ENCODE measurements at regions not wholly inside any gene's neighbourhood (a gene's known extent, or its start where the extent isn't known, plus 50 kb on each side); places are given as distances from the start of the nearest gene placed in this dataset.

GRCh38 chr10:45564303-45564959, 108.1 kb downstream of the ZFAND4 start:
- H3K27me3 Mint-ChIP-seq (ENCODE audit: insufficient read depth, unreplicated experiment): no peaks in the 10 kb centered on the region
- no peaks in the 10 kb centered on the region for H3K36me3 Mint-ChIP-seq (ENCODE audit: insufficient read depth, unreplicated experiment)
- ChIA-PET CTCF (no interaction called here), POLR2A (interaction anchor here (0.7 kb wide), 1 partner anchor 126 kb away, joined by 3 read pairs; no protein-coding TSS in a partner anchor)
- BruUV-seq (replicated peaks): no TSS peak
- no peak overlapping the region for H3K27ac Mint-ChIP-seq (ENCODE audit: low read depth, unreplicated experiment)
- TF ChIP-seq CTCF (IDR thresholded peaks at IDR 0.05; ENCODE audit: unreplicated experiment): no peak
- no peaks in the 10 kb centered on the region for H3K4me1 Mint-ChIP-seq (ENCODE audit: insufficient read depth, unreplicated experiment)
- intact Hi-C loops (cut with micrococcal nuclease): no loop called here
- DNase-seq (ENCODE audit: unreplicated experiment): no peak
- H3K9me3 Mint-ChIP-seq (ENCODE audit: unreplicated experiment): no peaks in the 10 kb centered on the region
- no peak overlapping the region for H3K4me3 Mint-ChIP-seq (ENCODE audit: unreplicated experiment)

DNA sequence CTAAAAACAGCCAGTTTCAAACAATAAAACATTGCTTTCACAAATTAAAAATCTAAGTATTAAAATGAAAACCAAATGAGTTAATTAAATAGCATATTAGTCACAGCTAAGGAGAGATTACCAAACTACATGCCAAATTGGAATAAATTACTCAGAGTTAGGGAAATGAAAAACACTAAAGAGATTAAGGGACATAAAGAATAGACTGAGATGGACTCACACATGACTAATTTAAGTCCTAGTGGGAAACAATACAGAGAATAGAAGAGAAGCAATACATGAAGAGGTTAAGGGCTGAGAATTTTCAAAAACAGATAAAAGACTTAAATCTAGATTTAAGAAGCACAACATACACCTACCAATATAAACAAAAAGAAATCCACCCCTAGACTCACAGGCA, 110.6 kb downstream of the ZFAND4 start:
- DNase-seq (ENCODE audit: unreplicated experiment): no peak
- CTCF ChIA-PET: interaction anchor here (0.8 to 1.3 kb wide), 2 partner anchors 52 to 112 kb away, joined by 3 to 5 read pairs; no protein-coding TSS in a partner anchor
- no peaks in the 10 kb centered on the region for H3K36me3 Mint-ChIP-seq (ENCODE audit: insufficient read depth, unreplicated experiment)
- H3K4me3 Mint-ChIP-seq (ENCODE audit: unreplicated experiment): no peak overlapping the region
- no peaks in the 10 kb centered on the region for H3K27me3 Mint-ChIP-seq (ENCODE audit: insufficient read depth, unreplicated experiment)
- BruUV-seq (replicated peaks): no TSS peak
- intact Hi-C loops (cut with micrococcal nuclease): no loop called here
- H3K27ac Mint-ChIP-seq (ENCODE audit: low read depth, unreplicated experiment): no peak overlapping the region
- no peaks in the 10 kb centered on the region for H3K9me3 Mint-ChIP-seq (ENCODE audit: unreplicated experiment)
- POLR2A ChIA-PET: no interaction called here
- no peak for TF ChIP-seq CTCF (IDR thresholded peaks at IDR 0.05; ENCODE audit: unreplicated experiment)
- H3K4me1 Mint-ChIP-seq (ENCODE audit: insufficient read depth, unreplicated experiment): no peaks in the 10 kb centered on the region

- CTCF ChIA-PET: no interaction called here
- BruUV-seq (replicated peaks): no TSS peak
- TF ChIP-seq CTCF (IDR thresholded peaks at IDR 0.05; ENCODE audit: unreplicated experiment): no peak
- POLR2A ChIA-PET: interaction anchor here (0.6 kb wide), 1 partner anchor 45 kb away, joined by 3 read pairs; no protein-coding TSS in a partner anchor
- H3K27ac Mint-ChIP-seq (ENCODE audit: low read depth, unreplicated experiment): no peak overlapping the region
- H3K27me3 Mint-ChIP-seq (ENCODE audit: insufficient read depth, unreplicated experiment): no peaks in the 10 kb centered on the region
- no peak for DNase-seq (ENCODE audit: unreplicated experiment)
- intact Hi-C loops (cut with micrococcal nuclease): no loop called here
- H3K9me3 Mint-ChIP-seq (ENCODE audit: unreplicated experiment): no peaks in the 10 kb centered on the region
- H3K4me1 Mint-ChIP-seq (ENCODE audit: insufficient read depth, unreplicated experiment): no peaks in the 10 kb centered on the region
- no peak overlapping the region for H3K4me3 Mint-ChIP-seq (ENCODE audit: unreplicated experiment)
- no peaks in the 10 kb centered on the region for H3K36me3 Mint-ChIP-seq (ENCODE audit: insufficient read depth, unreplicated experiment)
Observed at GRCh38 chr10:45560262-45560661, 112.3 kb downstream of the ZFAND4 start.

DNA sequence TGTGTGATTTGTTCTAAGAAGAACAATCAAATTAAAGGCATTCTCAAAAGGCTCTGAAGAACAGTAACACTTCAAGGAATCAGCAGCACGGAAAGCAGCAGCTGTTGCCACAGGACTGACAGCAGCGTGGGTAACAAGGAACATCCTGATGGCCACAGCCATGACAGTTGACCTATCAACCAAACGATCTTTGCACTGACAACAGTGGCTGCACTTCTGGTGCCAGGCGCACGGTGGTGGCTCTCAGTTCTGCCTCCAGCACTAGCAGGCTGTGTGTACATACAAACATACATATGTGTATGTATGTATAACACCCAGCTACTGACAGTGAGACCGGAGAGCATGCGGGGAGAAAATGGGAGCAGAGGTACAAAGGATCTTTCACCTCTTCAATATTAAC, 114.1 kb downstream of the ZFAND4 start:
- peaks cover 4% of the 10 kb centered on the region for H3K4me1 Mint-ChIP-seq (ENCODE audit: insufficient read depth, unreplicated experiment)
- H3K36me3 Mint-ChIP-seq (ENCODE audit: insufficient read depth, unreplicated experiment): no peaks in the 10 kb centered on the region
- no peak overlapping the region for H3K27ac Mint-ChIP-seq (ENCODE audit: low read depth, unreplicated experiment)
- no peak for DNase-seq (ENCODE audit: unreplicated experiment)
- BruUV-seq (replicated peaks): no TSS peak
- no peak overlapping the region for H3K4me3 Mint-ChIP-seq (ENCODE audit: unreplicated experiment)
- no peaks in the 10 kb centered on the region for H3K27me3 Mint-ChIP-seq (ENCODE audit: insufficient read depth, unreplicated experiment)
- no peak for TF ChIP-seq CTCF (IDR thresholded peaks at IDR 0.05; ENCODE audit: unreplicated experiment)
- POLR2A ChIA-PET: no interaction called here
- intact Hi-C loops (cut with micrococcal nuclease): no loop called here
- H3K9me3 Mint-ChIP-seq (ENCODE audit: unreplicated experiment): no peaks in the 10 kb centered on the region
- CTCF ChIA-PET: no interaction called here
